ENCODE measurements at regions not wholly inside any gene's neighbourhood (a gene's known extent, or its start where the extent isn't known, plus 50 kb on each side); places are given as distances from the start of the nearest gene placed in this dataset.

DNA sequence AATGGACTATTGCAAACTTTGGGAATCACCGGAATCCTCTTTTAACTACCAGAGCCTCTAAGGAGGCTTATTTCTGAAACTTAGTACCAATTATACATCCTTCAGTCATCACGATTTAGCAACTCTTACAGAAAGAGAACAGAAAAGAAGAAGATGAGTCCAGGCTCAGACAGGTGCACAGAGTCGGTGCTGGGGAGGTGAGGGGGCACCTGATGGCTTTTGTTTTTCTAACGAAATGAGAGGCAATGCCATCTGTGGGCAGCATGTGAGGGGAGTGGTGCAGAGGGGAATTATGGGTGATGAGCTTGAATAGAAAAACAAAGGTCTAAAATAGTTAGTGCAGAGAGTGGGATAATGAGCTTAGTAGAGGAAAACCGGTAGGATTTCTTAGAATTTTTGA is 522.6 kb downstream of the CMPK2 start:
- no peak for TF ChIP-seq CTCF (IDR thresholded peaks at IDR 0.05)
- TF ChIP-seq POLR2A (IDR thresholded peaks at IDR 0.05) = no peak

Data from Peyer's patch (tissue), 4 donors.